ENCODE measurements at regions not wholly inside any gene's neighbourhood (a gene's known extent, or its start where the extent isn't known, plus 50 kb on each side); places are given as distances from the start of the nearest gene placed in this dataset.

GRCh38 chr10:88059190-88059589 is 195.8 kb downstream of the PTEN start:
- DNase-seq (ENCODE audit: low read depth in 2 of 2) = no peak

GRCh38 chr10:88060762-88061161 is 197.3 kb downstream of the PTEN start:
- no peak for DNase-seq (ENCODE audit: low read depth in 2 of 2)

GRCh38 chr10:88062385-88062784 is 199.0 kb downstream of the PTEN start:
- DNase-seq (ENCODE audit: low read depth in 2 of 2) = no peak

- DNase-seq (ENCODE audit: low read depth in 2 of 2) = no peak
Observed at GRCh38 chr10:88062798-88063472, 199.5 kb downstream of the PTEN start.

- no peak for DNase-seq (ENCODE audit: low read depth in 2 of 2)
Observed at GRCh38 chr10:88063861-88064557, 200.6 kb downstream of the PTEN start.

- DNase-seq (ENCODE audit: low read depth in 2 of 2) = peak; percentile 73 to 75
Observed at GRCh38 chr10:88064608-88065382, 201.4 kb downstream of the PTEN start.

- DNase-seq (ENCODE audit: low read depth in 2 of 2) = no peak
Observed at GRCh38 chr10:88065383-88066049, 202.1 kb downstream of the PTEN start.

- DNase-seq (ENCODE audit: low read depth in 2 of 2) = no peak
Observed at GRCh38 chr10:88066319-88066718, 202.9 kb downstream of the PTEN start.

- DNase-seq (ENCODE audit: low read depth in 2 of 2) = no peak
Observed at GRCh38 chr10:88066876-88067275, 203.5 kb downstream of the PTEN start.

- no peak for DNase-seq (ENCODE audit: low read depth in 2 of 2)
Observed at GRCh38 chr10:88067737-88068136, 204.3 kb downstream of the PTEN start.

GRCh38 chr10:88069338-88069737 is 205.9 kb downstream of the PTEN start:
- DNase-seq (ENCODE audit: low read depth in 2 of 2) = no peak

GRCh38 chr10:88070080-88070880 is 206.9 kb downstream of the PTEN start:
- no peak for DNase-seq (ENCODE audit: low read depth in 2 of 2)

- DNase-seq (ENCODE audit: low read depth in 2 of 2) = no peak
Observed at GRCh38 chr10:88071879-88072278, 208.5 kb downstream of the PTEN start.

GRCh38 chr10:88073682-88074081 is 210.3 kb downstream of the PTEN start:
- DNase-seq (ENCODE audit: low read depth in 2 of 2) = no peak

- DNase-seq (ENCODE audit: low read depth in 2 of 2) = no peak
Observed at GRCh38 chr10:88074971-88075370, 211.5 kb downstream of the PTEN start.

- no peak for DNase-seq (ENCODE audit: low read depth in 2 of 2)
Observed at GRCh38 chr10:88076027-88076880, 212.8 kb downstream of the PTEN start.

GRCh38 chr10:88077977-88078376 is 214.6 kb downstream of the PTEN start:
- no peak for DNase-seq (ENCODE audit: low read depth in 2 of 2)

- no peak for DNase-seq (ENCODE audit: low read depth in 2 of 2)
Observed at GRCh38 chr10:88080213-88080612, 216.8 kb downstream of the PTEN start.

- no peak for DNase-seq (ENCODE audit: low read depth in 2 of 2)
Observed at GRCh38 chr10:88081457-88082054, 218.1 kb downstream of the PTEN start.

- no peak for DNase-seq (ENCODE audit: low read depth in 2 of 2)
Observed at GRCh38 chr10:88082391-88082790, 219.0 kb downstream of the PTEN start.
